ENCODE measurements at regions not wholly inside any gene's neighbourhood (a gene's known extent, or its start where the extent isn't known, plus 50 kb on each side); places are given as distances from the start of the nearest gene placed in this dataset.

GRCh38 chr14:54207476-54208462 is 189.0 kb upstream of the CDKN3 start:
- DNase-seq (ENCODE audit: low read depth in 2 of 2, low spot score in 1 of 2) = no peak

GRCh38 chr14:54208751-54209150 is 188.1 kb upstream of the CDKN3 start:
- DNase-seq (ENCODE audit: low read depth in 2 of 2, low spot score in 1 of 2) = no peak

- DNase-seq (ENCODE audit: low read depth in 2 of 2, low spot score in 1 of 2) = no peak
Measured at GRCh38 chr14:54209511-54210250, 187.1 kb upstream of the CDKN3 start.

DNA sequence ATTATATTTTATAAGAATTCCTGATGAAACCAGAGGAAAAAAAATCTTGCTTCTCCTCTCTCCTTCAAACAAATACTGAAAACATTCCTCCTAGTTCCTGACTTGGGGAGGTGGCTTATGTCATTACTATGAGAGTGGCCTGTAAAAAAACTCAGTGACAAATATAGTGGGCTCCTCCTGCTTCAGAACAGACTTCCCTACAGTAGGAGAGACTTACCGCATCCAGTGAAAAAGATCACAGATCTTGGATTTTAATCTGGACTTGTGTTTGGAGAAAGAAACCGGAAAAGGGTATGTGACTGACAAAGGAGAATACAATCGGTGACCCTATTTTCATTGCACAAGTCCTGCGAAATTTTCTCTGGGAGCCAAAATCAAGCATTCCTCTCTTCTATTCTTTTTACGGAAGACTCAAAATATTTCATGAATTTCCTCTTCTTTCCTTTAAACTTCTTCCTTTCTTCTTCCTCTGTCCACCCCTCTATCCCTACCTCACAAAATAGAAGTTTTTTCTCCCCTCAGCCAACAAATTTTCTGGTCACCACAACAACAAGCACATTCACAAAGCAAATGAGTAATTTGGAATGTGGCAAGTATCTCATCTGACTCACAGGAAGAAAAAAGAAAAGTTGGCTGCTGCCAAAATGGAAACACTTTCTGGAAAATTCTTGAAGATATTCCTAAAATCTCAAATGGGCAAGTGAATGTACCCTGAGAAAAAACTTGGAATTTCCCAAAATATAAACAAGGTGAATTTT is 185.1 kb upstream of the CDKN3 start:
- DNase-seq (ENCODE audit: low read depth in 2 of 2, low spot score in 1 of 2) = no peak

- DNase-seq (ENCODE audit: low read depth in 2 of 2, low spot score in 1 of 2) = no peak
Measured at GRCh38 chr14:54213536-54213935, 183.3 kb upstream of the CDKN3 start.

GRCh38 chr14:54216827-54217226 is 180.0 kb upstream of the CDKN3 start:
- no peak for DNase-seq (ENCODE audit: low read depth in 2 of 2, low spot score in 1 of 2)

- no peak for DNase-seq (ENCODE audit: low read depth in 2 of 2, low spot score in 1 of 2)
Measured at GRCh38 chr14:54219261-54220070, 177.3 kb upstream of the CDKN3 start.

DNA sequence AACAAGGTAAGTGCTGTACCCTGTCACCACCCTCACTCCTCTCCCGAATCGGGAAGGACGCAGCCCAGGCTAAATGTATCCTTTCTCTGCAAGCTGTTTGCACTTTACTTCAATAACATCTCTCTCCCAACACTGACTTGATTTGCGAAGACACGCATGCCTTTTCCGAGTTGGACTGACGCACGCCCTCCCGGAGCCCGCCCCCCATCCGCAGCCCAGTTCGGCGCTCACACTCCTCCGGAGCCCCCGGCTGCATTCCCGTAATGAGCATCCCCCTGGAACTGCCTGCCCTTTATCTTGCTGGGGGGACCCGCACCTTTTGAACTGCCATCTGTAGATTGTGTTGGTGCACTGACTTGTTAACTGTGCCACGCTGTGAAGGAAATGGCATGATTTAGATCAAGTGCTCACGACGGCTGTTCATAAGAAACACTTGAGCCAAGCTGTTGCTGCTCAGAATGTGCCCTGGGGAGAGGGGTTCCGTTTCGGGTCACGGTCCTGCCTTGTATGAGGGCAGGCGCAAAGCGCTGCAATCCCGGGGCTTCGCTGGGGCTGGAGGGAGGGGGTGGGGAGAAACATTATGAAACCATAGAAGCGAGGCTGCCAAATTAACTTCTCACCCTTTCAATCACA is 176.6 kb upstream of the CDKN3 start:
- DNase-seq (ENCODE audit: low read depth in 2 of 2, low spot score in 1 of 2) = no peak

GRCh38 chr14:54220704-54221431 is 175.9 kb upstream of the CDKN3 start:
- DNase-seq (ENCODE audit: low read depth in 2 of 2, low spot score in 1 of 2) = no peak

- DNase-seq (ENCODE audit: low read depth in 2 of 2, low spot score in 1 of 2) = no peak
Measured at GRCh38 chr14:54221432-54221803, 175.4 kb upstream of the CDKN3 start.

DNA sequence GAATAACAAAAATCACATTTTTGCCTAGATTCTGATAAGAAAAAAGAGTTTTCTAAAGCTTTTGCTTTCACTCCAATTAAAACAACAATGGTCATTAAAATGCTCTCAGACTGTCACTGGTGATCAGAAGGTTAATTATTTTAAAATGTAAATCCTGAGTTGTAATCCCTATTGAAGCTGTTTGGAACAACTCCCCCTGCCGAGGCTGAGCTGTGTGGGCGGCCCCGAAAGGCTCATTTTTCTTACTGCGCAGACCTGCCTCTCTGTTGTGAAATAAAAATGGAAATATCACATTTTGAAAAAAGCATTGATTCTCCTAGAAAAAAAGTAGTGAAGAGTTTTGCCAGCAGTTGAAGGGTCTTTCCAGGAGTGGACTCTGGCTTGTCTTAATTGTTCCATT is 174.8 kb upstream of the CDKN3 start:
- DNase-seq (ENCODE audit: low read depth in 2 of 2, low spot score in 1 of 2) = no peak

- DNase-seq (ENCODE audit: low read depth in 2 of 2, low spot score in 1 of 2) = no peak
Measured at GRCh38 chr14:54223831-54224402, 172.9 kb upstream of the CDKN3 start.

DNA sequence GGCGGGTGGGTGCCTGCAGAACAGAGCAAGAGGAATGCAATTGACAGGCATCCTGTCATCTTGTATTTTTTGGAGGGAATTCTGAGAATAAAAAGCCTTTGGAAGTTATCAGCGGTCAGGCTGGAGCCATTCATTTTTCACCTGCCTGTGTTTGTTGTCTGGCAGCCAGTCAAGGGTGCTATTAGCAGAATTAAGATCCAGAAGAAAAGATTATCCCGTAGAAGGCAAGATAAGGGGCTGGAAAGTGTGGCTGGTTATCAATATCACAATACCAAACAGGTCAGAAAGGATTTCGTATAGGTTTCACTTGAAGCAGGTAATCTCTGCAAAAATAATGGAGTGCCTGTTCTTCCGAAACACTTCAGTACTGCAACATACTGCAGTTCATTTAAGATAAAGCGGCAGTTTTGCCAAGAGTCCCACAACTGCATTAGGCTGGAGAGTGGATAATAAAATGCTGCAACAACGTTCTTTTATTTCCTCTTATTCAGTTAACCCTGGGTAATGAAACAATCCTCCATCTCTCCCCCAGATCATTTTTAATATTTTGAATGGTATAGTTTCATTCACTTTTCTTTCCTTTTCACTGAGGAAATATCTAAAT is 171.2 kb upstream of the CDKN3 start:
- DNase-seq (ENCODE audit: low read depth in 2 of 2, low spot score in 1 of 2) = no peak

- no peak for DNase-seq (ENCODE audit: low read depth in 2 of 2, low spot score in 1 of 2)
Measured at GRCh38 chr14:54226103-54226502, 170.7 kb upstream of the CDKN3 start.

- DNase-seq (ENCODE audit: low read depth in 2 of 2, low spot score in 1 of 2) = no peak
Measured at GRCh38 chr14:54226558-54226957, 170.2 kb upstream of the CDKN3 start.

- DNase-seq (ENCODE audit: low read depth in 2 of 2, low spot score in 1 of 2) = no peak
Measured at GRCh38 chr14:54229136-54229535, 167.7 kb upstream of the CDKN3 start.

- DNase-seq (ENCODE audit: low read depth in 2 of 2, low spot score in 1 of 2) = no peak
Measured at GRCh38 chr14:54230645-54231044, 166.2 kb upstream of the CDKN3 start.

DNA sequence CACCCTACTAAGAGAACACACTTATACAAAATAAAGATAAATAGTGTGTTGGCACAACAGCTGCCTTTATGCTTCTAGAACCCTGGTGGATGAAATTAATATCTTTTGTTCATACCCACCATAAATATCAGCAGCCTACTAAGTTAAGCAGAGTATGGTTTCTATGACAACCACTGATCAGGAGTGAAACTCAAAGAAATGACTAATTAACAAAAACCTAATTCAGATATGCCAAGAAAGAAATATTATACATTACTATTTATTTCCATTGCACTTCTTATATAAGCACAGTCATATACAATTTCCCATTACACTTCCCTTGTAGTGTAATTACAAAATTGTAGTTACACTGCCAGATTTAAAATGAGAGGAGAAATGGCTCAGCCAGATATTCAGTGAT is 164.1 kb upstream of the CDKN3 start:
- DNase-seq (ENCODE audit: low read depth in 2 of 2, low spot score in 1 of 2) = no peak

- no peak for DNase-seq (ENCODE audit: low read depth in 2 of 2, low spot score in 1 of 2)
Measured at GRCh38 chr14:54241517-54241916, 155.3 kb upstream of the CDKN3 start.
